K562 (cell line): ENCODE measurements at regions not wholly inside any gene's neighbourhood (a gene's known extent, or its start where the extent isn't known, plus 50 kb on each side); places are given as distances from the start of the nearest gene placed in this dataset.

Experiments
- BMI1 ChIP-seq: fragments of 150-350 bp; IDR thresholded peaks from 2 replicates; pipeline ENCODE4 v1.6.1; 2014; ENCODE audit warnings: low read length
- HMGN3 ChIP-seq: IDR thresholded peaks from 2 replicates; pipeline ENCODE4 v1.6.1; 2011; ENCODE audit warnings: borderline replicate concordance, low read depth, mild to moderate bottlenecking, mixed read lengths, low read length; ENCODE audit not compliant: insufficient read length; ENCODE audit errors: extremely low read depth
- MEF2D ChIP-seq: conservative IDR thresholded peaks from 2 replicates; pipeline ENCODE4 v1.6.1; 2016; ENCODE audit warnings: low read depth, missing genetic modification characterization, missing compliant biosample characterization
- NR2C2 ChIP-seq, 2 experiments: fragments of 200-800 bp in 1 of 2; sonication (Bioruptor generic) in 1 of 2; sonication (generic) in 1 of 2; formaldehyde crosslinking in 1 of 2; IDR thresholded peaks; 2 replicates each; pipeline versions ENCODE4 v1.6.1 to v1.8.0; 2016 to 2022; ENCODE audit warnings: mild to moderate bottlenecking in 1 of 2, missing compliant biosample characterization in 1 of 2, missing genetic modification characterization in 1 of 2, missing genetic modification reagents in 1 of 2
- RAD51 ChIP-seq: fragments of 450-650 bp; IDR thresholded peaks from 2 replicates; pipeline ENCODE4 v1.7.1; 2016; ENCODE audit warnings: low read depth, mild to moderate bottlenecking, borderline replicate concordance
- TF ChIP-seq, protein P1 (sequence below): fragments of 450-650 bp; IDR thresholded peaks from 2 replicates; pipeline ENCODE4 v1.6.1; 2016; ENCODE audit warnings: mild to moderate bottlenecking, moderate library complexity
- TF ChIP-seq, protein P2 (sequence below): sonication (generic); formaldehyde crosslinking; IDR thresholded peaks from 2 replicates; pipeline ENCODE4 v1.8.0; 2022; ENCODE audit warnings: mild to moderate bottlenecking, missing genetic modification reagents

DNA sequence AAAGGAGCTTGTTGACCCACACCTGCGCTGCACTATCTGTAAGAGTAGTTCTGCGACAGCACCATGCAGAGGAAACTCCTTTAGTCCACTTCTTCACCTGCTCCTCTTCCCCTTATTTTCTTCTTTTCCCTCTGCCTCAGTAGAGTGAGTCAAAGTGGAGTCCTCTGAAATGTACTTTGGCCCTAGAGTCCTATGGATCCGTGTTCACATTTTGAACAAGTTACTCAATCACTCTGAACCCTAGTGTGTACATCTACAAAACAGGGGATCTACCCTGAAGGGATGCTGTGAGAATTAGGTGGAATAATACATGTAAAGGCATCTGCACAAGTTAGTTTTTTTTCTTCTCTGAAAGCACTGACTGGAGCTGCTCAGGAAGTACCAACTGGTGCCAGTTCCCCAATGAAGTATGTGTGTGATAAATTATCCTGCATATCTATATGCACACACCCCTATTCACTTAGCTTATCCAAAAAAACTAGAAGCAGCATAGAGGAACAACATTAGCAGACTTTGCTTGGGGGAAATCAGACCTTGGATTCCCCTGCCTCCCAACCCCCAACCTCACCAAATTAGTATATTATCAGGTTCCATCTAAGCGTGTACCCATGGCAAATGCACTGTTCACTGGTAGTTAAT is 118.5 kb upstream of the FAM9C start (continued):
- TF ChIP-seq, protein P1, sequence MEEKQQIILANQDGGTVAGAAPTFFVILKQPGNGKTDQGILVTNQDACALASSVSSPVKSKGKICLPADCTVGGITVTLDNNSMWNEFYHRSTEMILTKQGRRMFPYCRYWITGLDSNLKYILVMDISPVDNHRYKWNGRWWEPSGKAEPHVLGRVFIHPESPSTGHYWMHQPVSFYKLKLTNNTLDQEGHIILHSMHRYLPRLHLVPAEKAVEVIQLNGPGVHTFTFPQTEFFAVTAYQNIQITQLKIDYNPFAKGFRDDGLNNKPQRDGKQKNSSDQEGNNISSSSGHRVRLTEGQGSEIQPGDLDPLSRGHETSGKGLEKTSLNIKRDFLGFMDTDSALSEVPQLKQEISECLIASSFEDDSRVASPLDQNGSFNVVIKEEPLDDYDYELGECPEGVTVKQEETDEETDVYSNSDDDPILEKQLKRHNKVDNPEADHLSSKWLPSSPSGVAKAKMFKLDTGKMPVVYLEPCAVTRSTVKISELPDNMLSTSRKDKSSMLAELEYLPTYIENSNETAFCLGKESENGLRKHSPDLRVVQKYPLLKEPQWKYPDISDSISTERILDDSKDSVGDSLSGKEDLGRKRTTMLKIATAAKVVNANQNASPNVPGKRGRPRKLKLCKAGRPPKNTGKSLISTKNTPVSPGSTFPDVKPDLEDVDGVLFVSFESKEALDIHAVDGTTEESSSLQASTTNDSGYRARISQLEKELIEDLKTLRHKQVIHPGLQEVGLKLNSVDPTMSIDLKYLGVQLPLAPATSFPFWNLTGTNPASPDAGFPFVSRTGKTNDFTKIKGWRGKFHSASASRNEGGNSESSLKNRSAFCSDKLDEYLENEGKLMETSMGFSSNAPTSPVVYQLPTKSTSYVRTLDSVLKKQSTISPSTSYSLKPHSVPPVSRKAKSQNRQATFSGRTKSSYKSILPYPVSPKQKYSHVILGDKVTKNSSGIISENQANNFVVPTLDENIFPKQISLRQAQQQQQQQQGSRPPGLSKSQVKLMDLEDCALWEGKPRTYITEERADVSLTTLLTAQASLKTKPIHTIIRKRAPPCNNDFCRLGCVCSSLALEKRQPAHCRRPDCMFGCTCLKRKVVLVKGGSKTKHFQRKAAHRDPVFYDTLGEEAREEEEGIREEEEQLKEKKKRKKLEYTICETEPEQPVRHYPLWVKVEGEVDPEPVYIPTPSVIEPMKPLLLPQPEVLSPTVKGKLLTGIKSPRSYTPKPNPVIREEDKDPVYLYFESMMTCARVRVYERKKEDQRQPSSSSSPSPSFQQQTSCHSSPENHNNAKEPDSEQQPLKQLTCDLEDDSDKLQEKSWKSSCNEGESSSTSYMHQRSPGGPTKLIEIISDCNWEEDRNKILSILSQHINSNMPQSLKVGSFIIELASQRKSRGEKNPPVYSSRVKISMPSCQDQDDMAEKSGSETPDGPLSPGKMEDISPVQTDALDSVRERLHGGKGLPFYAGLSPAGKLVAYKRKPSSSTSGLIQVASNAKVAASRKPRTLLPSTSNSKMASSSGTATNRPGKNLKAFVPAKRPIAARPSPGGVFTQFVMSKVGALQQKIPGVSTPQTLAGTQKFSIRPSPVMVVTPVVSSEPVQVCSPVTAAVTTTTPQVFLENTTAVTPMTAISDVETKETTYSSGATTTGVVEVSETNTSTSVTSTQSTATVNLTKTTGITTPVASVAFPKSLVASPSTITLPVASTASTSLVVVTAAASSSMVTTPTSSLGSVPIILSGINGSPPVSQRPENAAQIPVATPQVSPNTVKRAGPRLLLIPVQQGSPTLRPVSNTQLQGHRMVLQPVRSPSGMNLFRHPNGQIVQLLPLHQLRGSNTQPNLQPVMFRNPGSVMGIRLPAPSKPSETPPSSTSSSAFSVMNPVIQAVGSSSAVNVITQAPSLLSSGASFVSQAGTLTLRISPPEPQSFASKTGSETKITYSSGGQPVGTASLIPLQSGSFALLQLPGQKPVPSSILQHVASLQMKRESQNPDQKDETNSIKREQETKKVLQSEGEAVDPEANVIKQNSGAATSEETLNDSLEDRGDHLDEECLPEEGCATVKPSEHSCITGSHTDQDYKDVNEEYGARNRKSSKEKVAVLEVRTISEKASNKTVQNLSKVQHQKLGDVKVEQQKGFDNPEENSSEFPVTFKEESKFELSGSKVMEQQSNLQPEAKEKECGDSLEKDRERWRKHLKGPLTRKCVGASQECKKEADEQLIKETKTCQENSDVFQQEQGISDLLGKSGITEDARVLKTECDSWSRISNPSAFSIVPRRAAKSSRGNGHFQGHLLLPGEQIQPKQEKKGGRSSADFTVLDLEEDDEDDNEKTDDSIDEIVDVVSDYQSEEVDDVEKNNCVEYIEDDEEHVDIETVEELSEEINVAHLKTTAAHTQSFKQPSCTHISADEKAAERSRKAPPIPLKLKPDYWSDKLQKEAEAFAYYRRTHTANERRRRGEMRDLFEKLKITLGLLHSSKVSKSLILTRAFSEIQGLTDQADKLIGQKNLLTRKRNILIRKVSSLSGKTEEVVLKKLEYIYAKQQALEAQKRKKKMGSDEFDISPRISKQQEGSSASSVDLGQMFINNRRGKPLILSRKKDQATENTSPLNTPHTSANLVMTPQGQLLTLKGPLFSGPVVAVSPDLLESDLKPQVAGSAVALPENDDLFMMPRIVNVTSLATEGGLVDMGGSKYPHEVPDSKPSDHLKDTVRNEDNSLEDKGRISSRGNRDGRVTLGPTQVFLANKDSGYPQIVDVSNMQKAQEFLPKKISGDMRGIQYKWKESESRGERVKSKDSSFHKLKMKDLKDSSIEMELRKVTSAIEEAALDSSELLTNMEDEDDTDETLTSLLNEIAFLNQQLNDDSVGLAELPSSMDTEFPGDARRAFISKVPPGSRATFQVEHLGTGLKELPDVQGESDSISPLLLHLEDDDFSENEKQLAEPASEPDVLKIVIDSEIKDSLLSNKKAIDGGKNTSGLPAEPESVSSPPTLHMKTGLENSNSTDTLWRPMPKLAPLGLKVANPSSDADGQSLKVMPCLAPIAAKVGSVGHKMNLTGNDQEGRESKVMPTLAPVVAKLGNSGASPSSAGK, result no peak
- TF ChIP-seq MEF2D (no peak), RAD51 (no peak), HMGN3 (no peak), NR2C2 (CRISPR knock-in tag; IDR thresholded peaks at IDR 0.05) (no peak), NR2C2 (tag; IDR thresholded peaks at IDR 0.05) (no peak), BMI1 (no peak)
- TF ChIP-seq, protein P2, sequence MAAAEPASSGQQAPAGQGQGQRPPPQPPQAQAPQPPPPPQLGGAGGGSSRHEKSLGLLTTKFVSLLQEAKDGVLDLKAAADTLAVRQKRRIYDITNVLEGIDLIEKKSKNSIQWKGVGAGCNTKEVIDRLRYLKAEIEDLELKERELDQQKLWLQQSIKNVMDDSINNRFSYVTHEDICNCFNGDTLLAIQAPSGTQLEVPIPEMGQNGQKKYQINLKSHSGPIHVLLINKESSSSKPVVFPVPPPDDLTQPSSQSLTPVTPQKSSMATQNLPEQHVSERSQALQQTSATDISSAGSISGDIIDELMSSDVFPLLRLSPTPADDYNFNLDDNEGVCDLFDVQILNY, result no peak
